ENCODE measurements at regions not wholly inside any gene's neighbourhood (a gene's known extent, or its start where the extent isn't known, plus 50 kb on each side); places are given as distances from the start of the nearest gene placed in this dataset.

- H3K4me3 ChIP-seq (ENCODE audit: low read depth, low read length): no peak overlapping the region
- no peaks in the 10 kb centered on the region for H3K27me3 ChIP-seq (replicated peaks; ENCODE audit: control insufficient read depth, insufficient read depth, low read length)
- peaks cover 38% of the 10 kb centered on the region for H3K27me3 Mint-ChIP-seq (ENCODE audit: insufficient read depth, unreplicated experiment)
- no peak for DNase-seq
- intact Hi-C loops (cut with micrococcal nuclease; ENCODE audit: unreplicated experiment): no loop called here
- no peaks in the 10 kb centered on the region for H3K9me3 ChIP-seq
- no peak for TF ChIP-seq CTCF (IDR thresholded peaks at IDR 0.05; ENCODE audit: insufficient read depth in 1 of 2, low read depth in 1 of 2, low read length in 1 of 2, severe bottlenecking in 1 of 2, unreplicated experiment in 1 of 2)
- H3K4me1 Mint-ChIP-seq (ENCODE audit: low read depth, unreplicated experiment): no peaks in the 10 kb centered on the region
- H3K27ac Mint-ChIP-seq (ENCODE audit: unreplicated experiment): no peak overlapping the region
- CTCF ChIA-PET: interaction anchor here (0.6 kb wide), 1 partner anchor 315 kb away, joined by 3 read pairs; no protein-coding TSS in a partner anchor
- H3K9me3 Mint-ChIP-seq (ENCODE audit: unreplicated experiment): no peaks in the 10 kb centered on the region
- no TSS peak for BruUV-seq (replicated peaks)
- H3K4me3 Mint-ChIP-seq (ENCODE audit: unreplicated experiment): no peak overlapping the region
- H3K36me3 ChIP-seq (ENCODE audit: control insufficient read depth, insufficient read depth, low read length): no peaks in the 10 kb centered on the region
- POLR2A ChIA-PET: no interaction called here
- no peaks in the 10 kb centered on the region for H3K36me3 Mint-ChIP-seq (ENCODE audit: insufficient read depth, unreplicated experiment)
- no peaks in the 10 kb centered on the region for H3K4me1 ChIP-seq
These were observed 181.1 kb downstream of the HERPUD2 start for GRCh38 chr7:35513828-35514227.

DNA sequence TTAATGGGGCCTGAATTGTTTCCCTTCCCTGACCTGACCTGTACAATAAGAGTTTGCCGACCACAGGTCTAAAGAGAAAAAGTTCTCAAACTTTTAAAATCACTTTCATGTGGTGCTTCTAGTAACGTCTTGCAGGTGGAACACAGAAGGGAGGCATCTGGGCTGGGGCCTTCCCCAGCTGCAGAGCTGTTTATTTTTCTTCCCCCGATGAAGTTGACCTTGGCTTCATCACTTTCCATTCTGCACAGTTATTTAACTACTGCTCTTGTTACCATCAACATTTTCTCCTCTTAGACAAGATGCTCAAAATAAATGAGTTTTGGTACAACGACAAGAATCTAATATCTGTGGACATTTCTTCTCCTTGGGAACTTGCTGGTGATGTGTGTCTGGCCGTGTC lies 181.7 kb downstream of the HERPUD2 start:
- Mint-ChIP-seq H3K9me3 (ENCODE audit: unreplicated experiment) (no peaks in the 10 kb centered on the region), H3K27me3 (ENCODE audit: insufficient read depth, unreplicated experiment) (peaks cover 33% of the 10 kb centered on the region), H3K36me3 (ENCODE audit: insufficient read depth, unreplicated experiment) (no peaks in the 10 kb centered on the region), H3K4me1 (ENCODE audit: low read depth, unreplicated experiment) (no peaks in the 10 kb centered on the region), H3K27ac (ENCODE audit: unreplicated experiment) (no peak overlapping the region), H3K4me3 (ENCODE audit: unreplicated experiment) (no peak overlapping the region)
- H3K9me3 ChIP-seq: no peaks in the 10 kb centered on the region
- H3K36me3 ChIP-seq (ENCODE audit: control insufficient read depth, insufficient read depth, low read length): no peaks in the 10 kb centered on the region
- no peaks in the 10 kb centered on the region for H3K27me3 ChIP-seq (replicated peaks; ENCODE audit: control insufficient read depth, insufficient read depth, low read length)
- CTCF ChIA-PET: no interaction called here
- intact Hi-C loops (cut with micrococcal nuclease; ENCODE audit: unreplicated experiment): no loop called here
- BruUV-seq (replicated peaks): no TSS peak
- TF ChIP-seq CTCF (IDR thresholded peaks at IDR 0.05; ENCODE audit: insufficient read depth in 1 of 2, low read depth in 1 of 2, low read length in 1 of 2, severe bottlenecking in 1 of 2, unreplicated experiment in 1 of 2): no peak
- no peaks in the 10 kb centered on the region for H3K4me1 ChIP-seq
- no peak overlapping the region for H3K4me3 ChIP-seq (ENCODE audit: low read depth, low read length)
- POLR2A ChIA-PET: no interaction called here
- DNase-seq: no peak

GRCh38 chr7:35512716-35513115 lies 182.2 kb downstream of the HERPUD2 start:
- no peaks in the 10 kb centered on the region for H3K4me1 Mint-ChIP-seq (ENCODE audit: low read depth, unreplicated experiment)
- intact Hi-C loops (cut with micrococcal nuclease; ENCODE audit: unreplicated experiment): no loop called here

More at GRCh38 chr7:35512716-35513115, 182.2 kb downstream of the HERPUD2 start:
- Histone ChIP-seq H3K36me3 (ENCODE audit: control insufficient read depth, insufficient read depth, low read length) (no peaks in the 10 kb centered on the region), H3K4me1 (no peaks in the 10 kb centered on the region), H3K27me3 (replicated peaks; ENCODE audit: control insufficient read depth, insufficient read depth, low read length) (no peaks in the 10 kb centered on the region), H3K9me3 (no peaks in the 10 kb centered on the region), H3K4me3 (ENCODE audit: low read depth, low read length) (no peak overlapping the region)
- no peak overlapping the region for H3K4me3 Mint-ChIP-seq (ENCODE audit: unreplicated experiment)
- no peak for TF ChIP-seq CTCF (IDR thresholded peaks at IDR 0.05; ENCODE audit: insufficient read depth in 1 of 2, low read depth in 1 of 2, low read length in 1 of 2, severe bottlenecking in 1 of 2, unreplicated experiment in 1 of 2)
- H3K27me3 Mint-ChIP-seq (ENCODE audit: insufficient read depth, unreplicated experiment): peaks cover 31% of the 10 kb centered on the region
- H3K27ac Mint-ChIP-seq (ENCODE audit: unreplicated experiment): no peak overlapping the region
- ChIA-PET POLR2A (no interaction called here), CTCF (no interaction called here)
- no peak for DNase-seq
- no TSS peak for BruUV-seq (replicated peaks)
- H3K36me3 Mint-ChIP-seq (ENCODE audit: insufficient read depth, unreplicated experiment): no peaks in the 10 kb centered on the region
- no peaks in the 10 kb centered on the region for H3K9me3 Mint-ChIP-seq (ENCODE audit: unreplicated experiment)
